H9 (cell line): ENCODE measurements at regions not wholly inside any gene's neighbourhood (a gene's known extent, or its start where the extent isn't known, plus 50 kb on each side); places are given as distances from the start of the nearest gene placed in this dataset.

ENCODE experiments used
- DNase-seq: peaks from one replicate; pipeline ENCODE4 v3.0.0-alpha.2; 2017
- H2AFZ ChIP-seq: one replicate; pipeline ENCODE4 v1.6.1; 2013; ENCODE audit warnings: mild to moderate bottlenecking, low read length, control low read depth, moderate library complexity
- H2AK5ac ChIP-seq: 2 replicates; pipeline ENCODE4 v1.6.1; 2013; ENCODE audit warnings: low read length, control low read depth, mixed read lengths; ENCODE audit not compliant: insufficient read length
- H2BK120ac ChIP-seq: one replicate; pipeline ENCODE4 v1.6.1; 2013; ENCODE audit warnings: low read depth, mild to moderate bottlenecking, low read length, control low read depth, inconsistent platforms; ENCODE audit not compliant: poor library complexity, severe bottlenecking
- H2BK12ac ChIP-seq: 2 replicates; pipeline ENCODE4 v1.6.1; 2013; ENCODE audit warnings: low read length, control low read depth, mixed read lengths, low read depth; ENCODE audit not compliant: insufficient read length
- H2BK15ac ChIP-seq: 2 replicates; pipeline ENCODE4 v1.6.1; 2013; ENCODE audit warnings: low read depth, low read length, control low read depth
- H2BK20ac ChIP-seq: one replicate; pipeline ENCODE4 v1.6.1; 2013; ENCODE audit warnings: low read depth, mild to moderate bottlenecking, low read length, control low read depth, inconsistent platforms; ENCODE audit not compliant: poor library complexity, severe bottlenecking
- H2BK5ac ChIP-seq: 2 replicates; pipeline ENCODE4 v1.6.1; 2013; ENCODE audit warnings: low read length, control low read depth, mixed read lengths; ENCODE audit not compliant: insufficient read length
- H3K14ac ChIP-seq: 2 replicates; pipeline ENCODE4 v1.6.1; 2013; ENCODE audit warnings: low read length, control low read depth; ENCODE audit not compliant: insufficient read depth
- H3K18ac ChIP-seq: 2 replicates; pipeline ENCODE4 v1.6.1; 2013; ENCODE audit warnings: low read depth, mild to moderate bottlenecking, mixed read lengths, low read length, control low read depth; ENCODE audit not compliant: insufficient read length
- H3K23ac ChIP-seq: 2 replicates; pipeline ENCODE4 v1.6.1; 2013; ENCODE audit warnings: low read length, control low read depth, mixed read lengths, low read depth; ENCODE audit not compliant: insufficient read length
- H3K23me2 ChIP-seq: 2 replicates; pipeline ENCODE4 v1.6.1; 2013; ENCODE audit warnings: low read depth, mild to moderate bottlenecking, mixed read lengths, low read length, control low read depth; ENCODE audit not compliant: insufficient read length, poor library complexity, severe bottlenecking
- H3K27ac ChIP-seq: 2 replicates; pipeline ENCODE4 v1.5.1; 2013; ENCODE audit warnings: low read length, control low read depth, mixed read lengths, low read depth; ENCODE audit not compliant: insufficient read length
- H3K27me3 ChIP-seq: 2 replicates; pipeline ENCODE4 v1.6.1; 2013; ENCODE audit warnings: low read length, control low read depth, inconsistent platforms; ENCODE audit not compliant: insufficient read depth
- H3K4ac ChIP-seq: 2 replicates; pipeline ENCODE4 v1.6.1; 2013; ENCODE audit warnings: low read depth, mild to moderate bottlenecking, control low read depth, inconsistent platforms, low read length, moderate library complexity
- H3K4me1 ChIP-seq: 2 replicates; pipeline ENCODE4 v1.6.1; 2013; ENCODE audit warnings: low read length, control low read depth, inconsistent platforms; ENCODE audit not compliant: insufficient read depth
- H3K4me2 ChIP-seq: 2 replicates; pipeline ENCODE4 v1.6.1; 2013; ENCODE audit warnings: low read length, control low read depth, mixed read lengths; ENCODE audit not compliant: insufficient read length, insufficient read depth
- H3K56ac ChIP-seq: 2 replicates; pipeline ENCODE4 v1.6.1; 2013; ENCODE audit warnings: low read depth, mild to moderate bottlenecking, mixed read lengths, low read length, control low read depth; ENCODE audit not compliant: insufficient read length
- H3K79me1 ChIP-seq: 2 replicates; pipeline ENCODE4 v1.6.1; 2013; ENCODE audit warnings: low read depth, mild to moderate bottlenecking, moderate library complexity, low read length, control low read depth, inconsistent platforms; ENCODE audit not compliant: insufficient read depth, poor library complexity, severe bottlenecking
- H3K79me2 ChIP-seq: 2 replicates; pipeline ENCODE4 v1.6.1; 2013; ENCODE audit warnings: low read length, control low read depth, inconsistent platforms; ENCODE audit not compliant: insufficient read depth
- H3K9ac ChIP-seq: 2 replicates; pipeline ENCODE4 v1.6.1; 2013; ENCODE audit warnings: low read length, control low read depth, mixed read lengths; ENCODE audit not compliant: insufficient read length; ENCODE audit errors: extremely low read depth
- H3K9me3 ChIP-seq: one replicate; pipeline ENCODE4 v1.6.1; 2013; ENCODE audit warnings: low read depth, low read length, inconsistent platforms; ENCODE audit not compliant: control insufficient read depth
- H3T11ph ChIP-seq: one replicate; pipeline ENCODE4 v1.6.1; 2013; ENCODE audit warnings: mild to moderate bottlenecking, low read length, control low read depth, inconsistent platforms
- H4K20me1 ChIP-seq: one replicate; pipeline ENCODE4 v1.6.1; 2013; ENCODE audit not compliant: control insufficient read depth, insufficient read length, insufficient read depth
- H4K5ac ChIP-seq: 2 replicates; pipeline ENCODE4 v1.6.1; 2013; ENCODE audit warnings: low read depth, mild to moderate bottlenecking, mixed read lengths, low read length, control low read depth; ENCODE audit not compliant: insufficient read length
- H4K8ac ChIP-seq: replicated peaks from 2 replicates; pipeline ENCODE4 v1.6.1; 2013; ENCODE audit warnings: low read length, control low read depth, mixed read lengths, low read depth; ENCODE audit not compliant: insufficient read length
- H4K91ac ChIP-seq: 2 replicates; pipeline ENCODE4 v1.6.1; 2013; ENCODE audit warnings: low read depth, mild to moderate bottlenecking, moderate library complexity, mixed read lengths, low read length, control low read depth; ENCODE audit not compliant: insufficient read length
- H3K27ac Mint-ChIP-seq, 3 experiments: 2 replicates in 2 of 3; 3 replicates in 1 of 3; pipeline ENCODE4 v1.8.0; 2020 to 2021; ENCODE audit warnings: mixed read lengths in 3 of 3, mild to moderate bottlenecking in 1 of 3, moderate library complexity in 1 of 3
- H3K27me3 Mint-ChIP-seq: 2 replicates; pipeline ENCODE4 v1.8.0; 2021; ENCODE audit warnings: low read depth, mild to moderate bottlenecking, moderate library complexity, mixed read lengths
- H3K36me3 Mint-ChIP-seq, 3 experiments: 2 replicates in 2 of 3; 3 replicates in 1 of 3; pipeline ENCODE4 v1.8.0; 2020 to 2021; ENCODE audit warnings: low read depth in 3 of 3, mixed read lengths in 3 of 3; ENCODE audit not compliant: insufficient read depth in 1 of 3
- H3K4me1 Mint-ChIP-seq, 2 experiments: 2 replicates each; pipeline ENCODE4 v1.8.0; 2020; ENCODE audit warnings: mixed read lengths in 2 of 2
- H3K4me3 Mint-ChIP-seq, 2 experiments: 2 replicates in 1 of 2; 3 replicates in 1 of 2; pipeline ENCODE4 v1.8.0; 2020 to 2021; ENCODE audit warnings: mild to moderate bottlenecking in 2 of 2, mixed read lengths in 2 of 2, moderate library complexity in 1 of 2
- H3K9me3 Mint-ChIP-seq, 2 experiments: 2 replicates in 1 of 2; 3 replicates in 1 of 2; pipeline ENCODE4 v1.8.0; 2020; ENCODE audit warnings: mild to moderate bottlenecking in 2 of 2, mixed read lengths in 2 of 2, moderate library complexity in 1 of 2
- CTCF ChIP-seq: fragments of 200-600 bp; sonication (generic); conservative IDR thresholded peaks from 3 replicates; pipeline ENCODE4 v1.8.0; 2021; ENCODE audit warnings: antibody characterized with exemption, mild to moderate bottlenecking
- WGBS: extraction: QIAGEN DNeasy Blood & Tissue Kit; methylation state at CpG from one replicate; pipeline ENCODE4 v1.1.7; 2013; ENCODE audit warnings: missing lambda C conversion rate, low lambda C conversion rate, mixed read lengths; ENCODE audit not compliant: insufficient read length; ENCODE audit errors: extremely low coverage; 5-methylcytosine and 5-hydroxymethylcytosine counted together

- Histone ChIP-seq H3T11ph (no peak overlapping the region), H4K20me1 (no peaks in the 10 kb centered on the region), H3K23ac (no peak overlapping the region), H4K91ac (no peak overlapping the region), H2BK120ac (no peak overlapping the region), H3K14ac (no peak overlapping the region), H3K4me1 (no peaks in the 10 kb centered on the region), H2AFZ (no peak overlapping the region), H2BK20ac (no peak overlapping the region), H3K79me2 (no peaks in the 10 kb centered on the region), H2BK12ac (no peak overlapping the region), H3K4me2 (no peak overlapping the region), H2AK5ac (no peak overlapping the region), H2BK5ac (no peak overlapping the region), H4K5ac (no peak overlapping the region), H3K9me3 (no peaks in the 10 kb centered on the region), H3K18ac (no peak overlapping the region), H3K23me2 (no peaks in the 10 kb centered on the region), H3K27me3 (no peaks in the 10 kb centered on the region; the same call in 1 of the 2 replicates), H3K9ac (no peak overlapping the region), H4K8ac (no peak overlapping the region), H3K56ac (no peak overlapping the region), H3K27ac (no peak overlapping the region), H2BK15ac (no peak overlapping the region), H3K4ac (no peak overlapping the region), H3K79me1 (no peaks in the 10 kb centered on the region)
- H3K27ac Mint-ChIP-seq = no peak overlapping the region
- no peak for TF ChIP-seq CTCF
- peaks cover 6% of the 10 kb centered on the region; the same call in 1 of the 2 replicates for H3K27me3 Mint-ChIP-seq
- no peak overlapping the region for H3K4me3 Mint-ChIP-seq
- peaks cover 3 to 4% of the 10 kb centered on the region in 2 experiments; a peak in 4 of 5 replicates for H3K9me3 Mint-ChIP-seq
- H3K36me3 Mint-ChIP-seq = peaks cover 0 to 1% (median 0%) of the 10 kb centered on the region in 3 experiments; a peak in 1 of 7 replicates
- no CpG with 5 or more reads among the region's 8 CpGs for WGBS
- no peak for DNase-seq
- H3K4me1 Mint-ChIP-seq = no peaks in the 10 kb centered on the region
These were observed 453.6 kb downstream of the CDH26 start for GRCh38 chr20:60411813-60412212.
